ENCODE measurements at regions not wholly inside any gene's neighbourhood (a gene's known extent, or its start where the extent isn't known, plus 50 kb on each side); places are given as distances from the start of the nearest gene placed in this dataset.

GRCh38 chr16:48965386-48965785, 316.3 kb downstream of the CBLN1 start:
- Histone ChIP-seq H3K79me2 (ENCODE audit: low read length) (no peaks in the 10 kb centered on the region), H3K27me3 (ENCODE audit: low read length) (no peaks in the 10 kb centered on the region), H3K4me2 (ENCODE audit: low read depth, low read length, poor library complexity, severe bottlenecking) (no peak overlapping the region), H3K4me1 (ENCODE audit: low read length) (no peaks in the 10 kb centered on the region), H4K20me1 (ENCODE audit: insufficient read depth, low read depth, low read length) (no peaks in the 10 kb centered on the region), H3K4me3 (ENCODE audit: low read length) (no peak overlapping the region), H3K27ac (ENCODE audit: low read length) (no peak overlapping the region), H3K9me2 (replicated peaks; ENCODE audit: insufficient read depth, low read length) (no peaks in the 10 kb centered on the region), H3K36me3 (ENCODE audit: insufficient read depth, low read length) (no peaks in the 10 kb centered on the region), H3K9me3 (ENCODE audit: low read length) (no peaks in the 10 kb centered on the region), H2AFZ (ENCODE audit: low read length) (no peak overlapping the region), H3K9ac (ENCODE audit: low read length) (no peak overlapping the region)
- no peak for DNase-seq

GRCh38 chr16:48963901-48964615, 317.6 kb downstream of the CBLN1 start:
- no peak overlapping the region for H3K9ac ChIP-seq (ENCODE audit: low read length)
- no peaks in the 10 kb centered on the region for H3K9me3 ChIP-seq (ENCODE audit: low read length)
- no peak for DNase-seq

GRCh38 chr16:48963306-48963705, 318.3 kb downstream of the CBLN1 start:
- Histone ChIP-seq H3K36me3 (ENCODE audit: insufficient read depth, low read length) (no peaks in the 10 kb centered on the region), H3K9ac (ENCODE audit: low read length) (no peak overlapping the region), H3K9me3 (ENCODE audit: low read length) (no peaks in the 10 kb centered on the region), H3K79me2 (ENCODE audit: low read length) (no peaks in the 10 kb centered on the region), H3K4me2 (ENCODE audit: low read depth, low read length, poor library complexity, severe bottlenecking) (no peak overlapping the region), H3K4me3 (ENCODE audit: low read length) (no peak overlapping the region), H3K9me2 (replicated peaks; ENCODE audit: insufficient read depth, low read length) (no peaks in the 10 kb centered on the region), H3K27ac (ENCODE audit: low read length) (no peak overlapping the region), H3K27me3 (ENCODE audit: low read length) (no peaks in the 10 kb centered on the region), H2AFZ (ENCODE audit: low read length) (no peak overlapping the region), H4K20me1 (ENCODE audit: insufficient read depth, low read depth, low read length) (no peaks in the 10 kb centered on the region), H3K4me1 (ENCODE audit: low read length) (no peaks in the 10 kb centered on the region)
- DNase-seq: no peak

More at GRCh38 chr16:48963901-48964615, 317.6 kb downstream of the CBLN1 start:
- H3K79me2 ChIP-seq (ENCODE audit: low read length): no peaks in the 10 kb centered on the region
- no peak overlapping the region for H3K27ac ChIP-seq (ENCODE audit: low read length)
- H2AFZ ChIP-seq (ENCODE audit: low read length): no peak overlapping the region
- no peaks in the 10 kb centered on the region for H3K4me1 ChIP-seq (ENCODE audit: low read length)
- H3K36me3 ChIP-seq (ENCODE audit: insufficient read depth, low read length): no peaks in the 10 kb centered on the region
- H3K27me3 ChIP-seq (ENCODE audit: low read length): no peaks in the 10 kb centered on the region
- no peak overlapping the region for H3K4me3 ChIP-seq (ENCODE audit: low read length)
- no peaks in the 10 kb centered on the region for H3K9me2 ChIP-seq (replicated peaks; ENCODE audit: insufficient read depth, low read length)
- H4K20me1 ChIP-seq (ENCODE audit: insufficient read depth, low read depth, low read length): no peaks in the 10 kb centered on the region
- no peak overlapping the region for H3K4me2 ChIP-seq (ENCODE audit: low read depth, low read length, poor library complexity, severe bottlenecking)

- Histone ChIP-seq H3K36me3 (ENCODE audit: insufficient read depth, low read length) (no peaks in the 10 kb centered on the region), H3K9me2 (replicated peaks; ENCODE audit: insufficient read depth, low read length) (no peaks in the 10 kb centered on the region), H3K27me3 (ENCODE audit: low read length) (no peaks in the 10 kb centered on the region), H2AFZ (ENCODE audit: low read length) (no peak overlapping the region), H3K27ac (ENCODE audit: low read length) (no peak overlapping the region), H3K9ac (ENCODE audit: low read length) (no peak overlapping the region), H3K4me3 (ENCODE audit: low read length) (no peak overlapping the region), H3K79me2 (ENCODE audit: low read length) (no peaks in the 10 kb centered on the region), H3K4me2 (ENCODE audit: low read depth, low read length, poor library complexity, severe bottlenecking) (no peak overlapping the region), H3K9me3 (ENCODE audit: low read length) (no peaks in the 10 kb centered on the region), H4K20me1 (ENCODE audit: insufficient read depth, low read depth, low read length) (no peaks in the 10 kb centered on the region), H3K4me1 (ENCODE audit: low read length) (no peaks in the 10 kb centered on the region)
- no peak for DNase-seq
These were observed 320.1 kb downstream of the CBLN1 start for GRCh38 chr16:48961546-48961945.

GRCh38 chr16:48960830-48961229, 320.8 kb downstream of the CBLN1 start:
- H4K20me1 ChIP-seq (ENCODE audit: insufficient read depth, low read depth, low read length): no peaks in the 10 kb centered on the region
- no peaks in the 10 kb centered on the region for H3K27me3 ChIP-seq (ENCODE audit: low read length)
- DNase-seq: no peak
- no peaks in the 10 kb centered on the region for H3K79me2 ChIP-seq (ENCODE audit: low read length)
- no peak overlapping the region for H3K4me3 ChIP-seq (ENCODE audit: low read length)
- H3K36me3 ChIP-seq (ENCODE audit: insufficient read depth, low read length): no peaks in the 10 kb centered on the region
- H3K9ac ChIP-seq (ENCODE audit: low read length): no peak overlapping the region
- no peaks in the 10 kb centered on the region for H3K9me3 ChIP-seq (ENCODE audit: low read length)
- H3K27ac ChIP-seq (ENCODE audit: low read length): no peak overlapping the region
- no peak overlapping the region for H2AFZ ChIP-seq (ENCODE audit: low read length)
- H3K4me2 ChIP-seq (ENCODE audit: low read depth, low read length, poor library complexity, severe bottlenecking): no peak overlapping the region
- H3K4me1 ChIP-seq (ENCODE audit: low read length): no peaks in the 10 kb centered on the region
- no peaks in the 10 kb centered on the region for H3K9me2 ChIP-seq (replicated peaks; ENCODE audit: insufficient read depth, low read length)

- no peaks in the 10 kb centered on the region for H3K79me2 ChIP-seq (ENCODE audit: low read length)
- no peaks in the 10 kb centered on the region for H3K27me3 ChIP-seq (ENCODE audit: low read length)
- H3K27ac ChIP-seq (ENCODE audit: low read length): no peak overlapping the region
- H3K9me2 ChIP-seq (replicated peaks; ENCODE audit: insufficient read depth, low read length): no peaks in the 10 kb centered on the region
- H3K36me3 ChIP-seq (ENCODE audit: insufficient read depth, low read length): no peaks in the 10 kb centered on the region
- no peak overlapping the region for H2AFZ ChIP-seq (ENCODE audit: low read length)
- no peak overlapping the region for H3K4me3 ChIP-seq (ENCODE audit: low read length)
- H3K9ac ChIP-seq (ENCODE audit: low read length): no peak overlapping the region
- H3K4me2 ChIP-seq (ENCODE audit: low read depth, low read length, poor library complexity, severe bottlenecking): no peak overlapping the region
- H3K4me1 ChIP-seq (ENCODE audit: low read length): no peaks in the 10 kb centered on the region
- H4K20me1 ChIP-seq (ENCODE audit: insufficient read depth, low read depth, low read length): no peaks in the 10 kb centered on the region
- H3K9me3 ChIP-seq (ENCODE audit: low read length): no peaks in the 10 kb centered on the region
- DNase-seq: no peak
These were observed 321.9 kb downstream of the CBLN1 start for GRCh38 chr16:48959747-48960146.

- no peaks in the 10 kb centered on the region for H3K9me3 ChIP-seq (ENCODE audit: low read length)
- no peak overlapping the region for H2AFZ ChIP-seq (ENCODE audit: low read length)
- no peak overlapping the region for H3K4me2 ChIP-seq (ENCODE audit: low read depth, low read length, poor library complexity, severe bottlenecking)
- no peaks in the 10 kb centered on the region for H3K36me3 ChIP-seq (ENCODE audit: insufficient read depth, low read length)
- DNase-seq: no peak
- H3K9ac ChIP-seq (ENCODE audit: low read length): no peak overlapping the region
- no peaks in the 10 kb centered on the region for H3K79me2 ChIP-seq (ENCODE audit: low read length)
- H3K27me3 ChIP-seq (ENCODE audit: low read length): no peaks in the 10 kb centered on the region
- H3K9me2 ChIP-seq (replicated peaks; ENCODE audit: insufficient read depth, low read length): no peaks in the 10 kb centered on the region
- no peak overlapping the region for H3K27ac ChIP-seq (ENCODE audit: low read length)
- H3K4me3 ChIP-seq (ENCODE audit: low read length): no peak overlapping the region
- H4K20me1 ChIP-seq (ENCODE audit: insufficient read depth, low read depth, low read length): no peaks in the 10 kb centered on the region
- no peaks in the 10 kb centered on the region for H3K4me1 ChIP-seq (ENCODE audit: low read length)
These were observed 322.4 kb downstream of the CBLN1 start for GRCh38 chr16:48959204-48959603.

- H3K4me1 ChIP-seq (ENCODE audit: low read length): no peaks in the 10 kb centered on the region
- H3K79me2 ChIP-seq (ENCODE audit: low read length): no peaks in the 10 kb centered on the region
- no peak overlapping the region for H3K27ac ChIP-seq (ENCODE audit: low read length)
- no peak overlapping the region for H2AFZ ChIP-seq (ENCODE audit: low read length)
- H3K4me3 ChIP-seq (ENCODE audit: low read length): no peak overlapping the region
- no peaks in the 10 kb centered on the region for H3K9me3 ChIP-seq (ENCODE audit: low read length)
- no peaks in the 10 kb centered on the region for H3K36me3 ChIP-seq (ENCODE audit: insufficient read depth, low read length)
- H3K4me2 ChIP-seq (ENCODE audit: low read depth, low read length, poor library complexity, severe bottlenecking): no peak overlapping the region
- H3K9ac ChIP-seq (ENCODE audit: low read length): no peak overlapping the region
- H4K20me1 ChIP-seq (ENCODE audit: insufficient read depth, low read depth, low read length): no peaks in the 10 kb centered on the region
- H3K9me2 ChIP-seq (replicated peaks; ENCODE audit: insufficient read depth, low read length): no peaks in the 10 kb centered on the region
- no peaks in the 10 kb centered on the region for H3K27me3 ChIP-seq (ENCODE audit: low read length)
- DNase-seq: no peak
These were observed 323.0 kb downstream of the CBLN1 start for GRCh38 chr16:48958681-48959080.
